ENCODE measurements at regions not wholly inside any gene's neighbourhood (a gene's known extent, or its start where the extent isn't known, plus 50 kb on each side); places are given as distances from the start of the nearest gene placed in this dataset.

- Histone ChIP-seq H3K79me2 (ENCODE audit: insufficient read depth) (no peaks in the 10 kb centered on the region), H3K4me1 (ENCODE audit: insufficient read depth) (0 out of 2 replicates have a peak, but pooled peaks cover 7% of the 10 kb centered on the region), H4K20me1 (ENCODE audit: insufficient read depth) (no peaks in the 10 kb centered on the region), H3F3A (ENCODE audit: insufficient read depth) (no peaks in the 10 kb centered on the region), H2AFZ (no peak overlapping the region), H3K27me3 (replicated peaks; ENCODE audit: insufficient read depth) (no peaks in the 10 kb centered on the region), H3K27ac (no peak overlapping the region), H3K4me3 (no peak overlapping the region), H3K9me3 (ENCODE audit: low read depth) (no peaks in the 10 kb centered on the region), H3K9ac (no peak overlapping the region), H3K4me2 (ENCODE audit: unreplicated experiment) (no peak overlapping the region), H3K9me2 (ENCODE audit: insufficient read depth) (no peaks in the 10 kb centered on the region), H3K36me3 (ENCODE audit: low read depth) (no peaks in the 10 kb centered on the region)
- DNase-seq: peak; percentile 43
- WGBS, 2 experiments (ENCODE audit: low coverage in 1 of 2, low lambda C conversion rate in 2 of 2, missing lambda C conversion rate in 2 of 2): 73 to 74% methylated on average over 4 of the region's 4 CpGs
- TF ChIP-seq EZH2phosphoT487 (IDR thresholded peaks at IDR 0.05; ENCODE audit: insufficient read depth, low read depth): no peak
- TF ChIP-seq EZH2 (IDR thresholded peaks at IDR 0.05; ENCODE audit: insufficient read depth, poor library complexity, severe bottlenecking): no peak
- in situ Hi-C loops (cut with MboI): no loop called here
Measured at GRCh38 chr1:109816175-109816811, 52.6 kb upstream of the EPS8L3 start.

GRCh38 chr1:109815809-109816174 lies 52.1 kb upstream of the EPS8L3 start:
- H3K9ac ChIP-seq: no peak overlapping the region

GRCh38 chr1:109814993-109815786 lies 51.5 kb upstream of the EPS8L3 start:
- no peaks in the 10 kb centered on the region for H3F3A ChIP-seq (ENCODE audit: insufficient read depth)
- 76 to 82% methylated on average over 8 of the region's 8 CpGs for WGBS, 2 experiments (ENCODE audit: low coverage in 1 of 2, low lambda C conversion rate in 2 of 2, missing lambda C conversion rate in 2 of 2)
- H3K27ac ChIP-seq: no peak overlapping the region
- H3K36me3 ChIP-seq (ENCODE audit: low read depth): no peaks in the 10 kb centered on the region
- no peaks in the 10 kb centered on the region for H3K27me3 ChIP-seq (replicated peaks; ENCODE audit: insufficient read depth)
- DNase-seq: no peak
- no peak overlapping the region for H3K4me2 ChIP-seq (ENCODE audit: unreplicated experiment)
- no peaks in the 10 kb centered on the region for H3K4me1 ChIP-seq (ENCODE audit: insufficient read depth)
- TF ChIP-seq EZH2 (IDR thresholded peaks at IDR 0.05; ENCODE audit: insufficient read depth, poor library complexity, severe bottlenecking): no peak
- TF ChIP-seq EZH2phosphoT487 (IDR thresholded peaks at IDR 0.05; ENCODE audit: insufficient read depth, low read depth): no peak
- H3K79me2 ChIP-seq (ENCODE audit: insufficient read depth): no peaks in the 10 kb centered on the region
- H3K9me3 ChIP-seq (ENCODE audit: low read depth): no peaks in the 10 kb centered on the region
- H3K9ac ChIP-seq: no peak overlapping the region
- H3K9me2 ChIP-seq (ENCODE audit: insufficient read depth): no peaks in the 10 kb centered on the region
- in situ Hi-C loops (cut with MboI): no loop called here
- H2AFZ ChIP-seq: no peak overlapping the region
- H4K20me1 ChIP-seq (ENCODE audit: insufficient read depth): no peaks in the 10 kb centered on the region
- no peak overlapping the region for H3K4me3 ChIP-seq

More at GRCh38 chr1:109815809-109816174, 52.1 kb upstream of the EPS8L3 start:
- Histone ChIP-seq H3F3A (ENCODE audit: insufficient read depth) (no peaks in the 10 kb centered on the region), H3K79me2 (ENCODE audit: insufficient read depth) (no peaks in the 10 kb centered on the region), H3K9me3 (ENCODE audit: low read depth) (no peaks in the 10 kb centered on the region), H4K20me1 (ENCODE audit: insufficient read depth) (no peaks in the 10 kb centered on the region), H3K4me3 (no peak overlapping the region), H2AFZ (no peak overlapping the region), H3K27ac (no peak overlapping the region), H3K4me2 (ENCODE audit: unreplicated experiment) (no peak overlapping the region), H3K27me3 (replicated peaks; ENCODE audit: insufficient read depth) (no peaks in the 10 kb centered on the region), H3K36me3 (ENCODE audit: low read depth) (no peaks in the 10 kb centered on the region), H3K9me2 (ENCODE audit: insufficient read depth) (no peaks in the 10 kb centered on the region), H3K4me1 (ENCODE audit: insufficient read depth) (0 out of 2 replicates have a peak, but pooled peaks cover 4% of the 10 kb centered on the region)
- WGBS, 2 experiments (ENCODE audit: low coverage in 1 of 2, low lambda C conversion rate in 2 of 2, missing lambda C conversion rate in 2 of 2): 36 to 39% methylated on average over 3 of the region's 3 CpGs
- TF ChIP-seq EZH2 (IDR thresholded peaks at IDR 0.05; ENCODE audit: insufficient read depth, poor library complexity, severe bottlenecking) (no peak), EZH2phosphoT487 (IDR thresholded peaks at IDR 0.05; ENCODE audit: insufficient read depth, low read depth) (no peak)
- peak; percentile 24 for DNase-seq
- in situ Hi-C loops (cut with MboI): no loop called here

- H3K9me3 ChIP-seq (ENCODE audit: low read depth): no peaks in the 10 kb centered on the region
- no peaks in the 10 kb centered on the region for H3K36me3 ChIP-seq (ENCODE audit: low read depth)
- in situ Hi-C loops (cut with MboI): no loop called here
Measured at GRCh38 chr1:109814223-109814622, 50.5 kb upstream of the EPS8L3 start.

More at GRCh38 chr1:109814223-109814622, 50.5 kb upstream of the EPS8L3 start:
- Histone ChIP-seq H2AFZ (no peak overlapping the region), H3K4me1 (ENCODE audit: insufficient read depth) (no peaks in the 10 kb centered on the region), H3K4me3 (no peak overlapping the region), H3K9me2 (ENCODE audit: insufficient read depth) (no peaks in the 10 kb centered on the region), H3K4me2 (ENCODE audit: unreplicated experiment) (no peak overlapping the region), H4K20me1 (ENCODE audit: insufficient read depth) (no peaks in the 10 kb centered on the region), H3K27me3 (replicated peaks; ENCODE audit: insufficient read depth) (no peaks in the 10 kb centered on the region), H3K79me2 (ENCODE audit: insufficient read depth) (no peaks in the 10 kb centered on the region), H3F3A (ENCODE audit: insufficient read depth) (no peaks in the 10 kb centered on the region), H3K9ac (no peak overlapping the region), H3K27ac (no peak overlapping the region)
- no peak for DNase-seq
- 80 to 87% methylated on average over 5 of the region's 5 CpGs for WGBS, 2 experiments (ENCODE audit: low coverage in 1 of 2, low lambda C conversion rate in 2 of 2, missing lambda C conversion rate in 2 of 2)
- TF ChIP-seq EZH2phosphoT487 (IDR thresholded peaks at IDR 0.05; ENCODE audit: insufficient read depth, low read depth): no peak
- no peak for TF ChIP-seq EZH2 (IDR thresholded peaks at IDR 0.05; ENCODE audit: insufficient read depth, poor library complexity, severe bottlenecking)

Measured in GM23248 (cell line).